ENCODE measurements at regions not wholly inside any gene's neighbourhood (a gene's known extent, or its start where the extent isn't known, plus 50 kb on each side); places are given as distances from the start of the nearest gene placed in this dataset.

DNA sequence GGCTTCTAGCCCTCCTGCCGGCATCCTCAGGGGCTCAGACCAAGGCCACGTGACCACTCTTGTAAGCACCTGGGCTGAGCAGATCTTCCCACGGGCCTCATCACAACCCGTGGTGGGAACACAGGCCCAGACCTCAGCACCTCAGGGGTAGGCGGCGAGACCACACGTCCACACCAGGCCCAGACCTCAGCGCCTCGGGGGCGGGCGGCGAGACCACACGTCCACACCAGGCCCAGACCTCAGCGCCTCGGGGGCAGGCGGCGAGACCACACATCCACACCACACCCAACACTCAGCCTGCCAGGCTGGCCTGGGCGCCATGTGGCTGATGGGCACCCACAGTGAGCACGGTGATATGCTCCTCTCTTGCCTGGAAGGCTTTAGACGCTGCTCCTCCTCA lies 334.4 kb upstream of the SALL3 start:
- no peaks in the 10 kb centered on the region for H3K27me3 ChIP-seq (replicated peaks; ENCODE audit: insufficient read depth)
- H3K9me2 ChIP-seq (ENCODE audit: insufficient read depth): no peaks in the 10 kb centered on the region
- H3K9me3 ChIP-seq (ENCODE audit: low read depth): no peaks in the 10 kb centered on the region
- no peaks in the 10 kb centered on the region for H3K4me1 ChIP-seq (ENCODE audit: insufficient read depth)
- H4K20me1 ChIP-seq (ENCODE audit: insufficient read depth): no peaks in the 10 kb centered on the region
- no peaks in the 10 kb centered on the region for H3F3A ChIP-seq (ENCODE audit: insufficient read depth)
- H3K4me3 ChIP-seq: no peak overlapping the region
- in situ Hi-C loops (cut with MboI): no loop called here
- no peak overlapping the region for H3K4me2 ChIP-seq (ENCODE audit: unreplicated experiment)
- H3K36me3 ChIP-seq (ENCODE audit: low read depth): no peaks in the 10 kb centered on the region
- no peak for DNase-seq
- H3K9ac ChIP-seq: no peak overlapping the region
- 70 to 73% methylated on average over 18 to 19 of the region's 20 CpGs for WGBS, 2 experiments (ENCODE audit: low coverage in 1 of 2, low lambda C conversion rate in 2 of 2, missing lambda C conversion rate in 2 of 2)
- H3K27ac ChIP-seq: no peak overlapping the region
- H3K79me2 ChIP-seq (ENCODE audit: insufficient read depth): no peaks in the 10 kb centered on the region
- no peak for TF ChIP-seq EZH2 (IDR thresholded peaks at IDR 0.05; ENCODE audit: insufficient read depth, poor library complexity, severe bottlenecking)
- TF ChIP-seq EZH2phosphoT487 (IDR thresholded peaks at IDR 0.05; ENCODE audit: insufficient read depth, low read depth): no peak
- no peak overlapping the region for H2AFZ ChIP-seq

DNA sequence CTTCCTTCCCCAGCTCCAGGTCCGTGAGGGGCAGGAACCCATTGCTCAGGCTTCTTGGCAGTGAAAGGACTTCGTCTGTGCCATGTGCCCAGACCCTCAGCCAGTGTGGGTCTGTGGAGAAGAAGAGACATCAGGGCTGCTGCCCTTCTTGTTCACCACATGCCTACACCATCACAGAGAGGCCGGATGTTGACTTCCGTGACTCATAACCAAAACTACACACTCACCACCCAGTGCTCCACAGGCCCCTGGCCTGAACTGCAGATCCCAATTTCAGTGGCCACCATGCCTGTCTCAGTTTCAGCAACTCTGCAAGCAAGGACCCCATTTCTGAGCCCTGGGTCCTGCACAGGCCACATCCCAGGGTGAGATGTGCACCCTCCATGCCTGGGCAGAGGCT lies 332.6 kb upstream of the SALL3 start:
- no peak for TF ChIP-seq EZH2phosphoT487 (IDR thresholded peaks at IDR 0.05; ENCODE audit: insufficient read depth, low read depth)
- TF ChIP-seq EZH2 (IDR thresholded peaks at IDR 0.05; ENCODE audit: insufficient read depth, poor library complexity, severe bottlenecking): no peak
- no peak overlapping the region for H3K4me2 ChIP-seq (ENCODE audit: unreplicated experiment)
- no peaks in the 10 kb centered on the region for H3K9me2 ChIP-seq (ENCODE audit: insufficient read depth)
- in situ Hi-C loops (cut with MboI): no loop called here
- H4K20me1 ChIP-seq (ENCODE audit: insufficient read depth): no peaks in the 10 kb centered on the region
- no peaks in the 10 kb centered on the region for H3K4me1 ChIP-seq (ENCODE audit: insufficient read depth)
- H3K36me3 ChIP-seq (ENCODE audit: low read depth): no peaks in the 10 kb centered on the region
- H3K27ac ChIP-seq: no peak overlapping the region
- no peaks in the 10 kb centered on the region for H3F3A ChIP-seq (ENCODE audit: insufficient read depth)
- H2AFZ ChIP-seq: no peak overlapping the region
- no peaks in the 10 kb centered on the region for H3K79me2 ChIP-seq (ENCODE audit: insufficient read depth)
- H3K4me3 ChIP-seq: no peak overlapping the region
- DNase-seq: no peak
- H3K9ac ChIP-seq: no peak overlapping the region
- no peaks in the 10 kb centered on the region for H3K9me3 ChIP-seq (ENCODE audit: low read depth)
- H3K27me3 ChIP-seq (replicated peaks; ENCODE audit: insufficient read depth): no peaks in the 10 kb centered on the region
- 10 to 20% methylated on average over 4 of the region's 4 CpGs for WGBS, 2 experiments (ENCODE audit: low coverage in 1 of 2, low lambda C conversion rate in 2 of 2, missing lambda C conversion rate in 2 of 2)

DNA sequence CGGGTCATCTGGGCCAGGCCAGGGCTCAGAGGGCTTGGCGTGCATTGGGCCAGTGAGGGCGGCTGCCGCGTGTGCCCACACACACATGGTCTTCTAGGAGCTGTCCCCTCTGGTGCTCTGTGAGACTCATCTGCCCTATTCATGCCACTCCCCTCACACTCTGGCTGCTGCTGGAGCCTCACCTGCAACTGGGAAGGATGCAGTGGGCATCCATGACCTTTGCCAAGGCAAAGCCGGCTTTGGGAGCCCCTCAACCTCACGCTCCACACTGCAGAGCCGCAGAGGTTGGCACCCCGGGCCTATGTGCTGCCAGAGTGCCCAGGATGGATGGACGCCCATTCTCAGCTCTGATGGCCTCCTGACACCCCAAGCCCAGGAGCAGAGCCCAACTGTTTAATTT lies 330.2 kb upstream of the SALL3 start:
- DNase-seq: no peak
- Histone ChIP-seq H3K9me2 (ENCODE audit: insufficient read depth) (no peaks in the 10 kb centered on the region), H3F3A (ENCODE audit: insufficient read depth) (no peaks in the 10 kb centered on the region), H3K27ac (no peak overlapping the region), H3K79me2 (ENCODE audit: insufficient read depth) (no peaks in the 10 kb centered on the region), H3K36me3 (ENCODE audit: low read depth) (no peaks in the 10 kb centered on the region), H3K9me3 (ENCODE audit: low read depth) (no peaks in the 10 kb centered on the region), H2AFZ (no peak overlapping the region), H3K9ac (no peak overlapping the region), H3K4me3 (no peak overlapping the region), H3K4me2 (ENCODE audit: unreplicated experiment) (no peak overlapping the region), H4K20me1 (ENCODE audit: insufficient read depth) (no peaks in the 10 kb centered on the region), H3K4me1 (ENCODE audit: insufficient read depth) (no peaks in the 10 kb centered on the region), H3K27me3 (replicated peaks; ENCODE audit: insufficient read depth) (no peaks in the 10 kb centered on the region)
- TF ChIP-seq EZH2 (IDR thresholded peaks at IDR 0.05; ENCODE audit: insufficient read depth, poor library complexity, severe bottlenecking) (no peak), EZH2phosphoT487 (IDR thresholded peaks at IDR 0.05; ENCODE audit: insufficient read depth, low read depth) (no peak)
- WGBS, 2 experiments (ENCODE audit: low coverage in 1 of 2, low lambda C conversion rate in 2 of 2, missing lambda C conversion rate in 2 of 2): 47 to 51% methylated on average over 10 of the region's 10 CpGs
- in situ Hi-C loops (cut with MboI): no loop called here

DNA sequence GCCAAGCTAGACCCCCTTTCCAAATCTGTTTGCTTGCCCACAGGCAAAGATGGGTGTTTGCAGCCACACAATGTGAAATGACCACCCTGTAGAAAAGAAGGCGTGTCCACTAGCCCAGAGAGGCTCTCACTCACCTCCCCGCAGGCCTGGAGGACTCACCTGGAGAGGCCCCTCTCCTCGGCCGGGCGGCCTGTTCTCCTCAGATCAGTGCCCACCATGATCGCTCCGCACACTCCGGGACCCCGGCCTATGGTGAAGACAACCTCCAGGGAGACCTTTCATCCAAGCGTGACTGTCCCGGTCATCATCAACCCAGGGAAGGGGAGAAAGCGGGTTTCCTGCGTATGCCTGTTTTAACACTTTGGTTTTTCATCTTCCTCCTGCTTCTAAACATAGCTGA lies 328.7 kb upstream of the SALL3 start:
- WGBS, 2 experiments (ENCODE audit: low coverage in 1 of 2, low lambda C conversion rate in 2 of 2, missing lambda C conversion rate in 2 of 2): 79 to 82% methylated on average over 10 to 13 of the region's 13 CpGs
- H3K9ac ChIP-seq: no peak overlapping the region
- no peak overlapping the region for H3K27ac ChIP-seq
- H3F3A ChIP-seq (ENCODE audit: insufficient read depth): no peaks in the 10 kb centered on the region
- H4K20me1 ChIP-seq (ENCODE audit: insufficient read depth): no peaks in the 10 kb centered on the region
- H3K36me3 ChIP-seq (ENCODE audit: low read depth): no peaks in the 10 kb centered on the region
- in situ Hi-C loops (cut with MboI): no loop called here
- DNase-seq: no peak
- no peaks in the 10 kb centered on the region for H3K4me1 ChIP-seq (ENCODE audit: insufficient read depth)
- H3K27me3 ChIP-seq (replicated peaks; ENCODE audit: insufficient read depth): no peaks in the 10 kb centered on the region
- H3K4me2 ChIP-seq (ENCODE audit: unreplicated experiment): no peak overlapping the region
- H3K79me2 ChIP-seq (ENCODE audit: insufficient read depth): no peaks in the 10 kb centered on the region
- H3K9me3 ChIP-seq (ENCODE audit: low read depth): no peaks in the 10 kb centered on the region
- no peak overlapping the region for H3K4me3 ChIP-seq
- H3K9me2 ChIP-seq (ENCODE audit: insufficient read depth): no peaks in the 10 kb centered on the region
- TF ChIP-seq EZH2 (IDR thresholded peaks at IDR 0.05; ENCODE audit: insufficient read depth, poor library complexity, severe bottlenecking) (no peak), EZH2phosphoT487 (IDR thresholded peaks at IDR 0.05; ENCODE audit: insufficient read depth, low read depth) (no peak)
- H2AFZ ChIP-seq: no peak overlapping the region

DNA sequence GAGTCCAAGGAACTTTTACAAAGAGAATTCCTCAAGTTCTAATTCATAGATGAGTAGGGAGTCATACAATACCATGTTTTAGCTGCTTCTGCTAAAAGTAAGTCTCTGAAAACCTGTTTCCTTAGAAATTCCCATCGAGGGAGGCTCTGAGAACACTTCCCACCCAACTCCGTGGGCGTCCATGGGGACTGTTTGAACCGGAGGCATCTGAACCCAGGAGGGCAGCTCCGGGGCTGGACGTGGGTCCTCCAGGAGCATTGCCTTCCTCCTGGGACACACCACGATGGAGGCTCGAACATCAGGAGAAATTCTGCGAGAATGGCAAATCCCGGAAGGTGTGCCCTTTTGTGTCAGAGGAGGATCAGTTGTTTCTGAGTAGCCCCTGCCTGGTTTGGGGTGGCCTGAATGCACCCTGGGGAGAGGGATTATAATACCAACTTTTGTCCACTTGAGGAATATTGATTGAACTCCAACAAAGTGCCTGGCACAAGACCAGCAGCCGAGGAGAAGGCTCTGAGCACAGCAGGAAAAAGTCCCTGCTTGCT lies 327.5 kb upstream of the SALL3 start:
- H3K27ac ChIP-seq: no peak overlapping the region
- no peak for DNase-seq
- H3K9me3 ChIP-seq (ENCODE audit: low read depth): no peaks in the 10 kb centered on the region
- no peak overlapping the region for H2AFZ ChIP-seq
- no peaks in the 10 kb centered on the region for H3K9me2 ChIP-seq (ENCODE audit: insufficient read depth)
- TF ChIP-seq EZH2phosphoT487 (IDR thresholded peaks at IDR 0.05; ENCODE audit: insufficient read depth, low read depth) (no peak), EZH2 (IDR thresholded peaks at IDR 0.05; ENCODE audit: insufficient read depth, poor library complexity, severe bottlenecking) (no peak)
- no peaks in the 10 kb centered on the region for H3K79me2 ChIP-seq (ENCODE audit: insufficient read depth)
- in situ Hi-C loops (cut with MboI): no loop called here
- H3K4me3 ChIP-seq: no peak overlapping the region
- no peaks in the 10 kb centered on the region for H3K27me3 ChIP-seq (replicated peaks; ENCODE audit: insufficient read depth)
- H3K4me2 ChIP-seq (ENCODE audit: unreplicated experiment): no peak overlapping the region
- no peak overlapping the region for H3K9ac ChIP-seq
- H4K20me1 ChIP-seq (ENCODE audit: insufficient read depth): no peaks in the 10 kb centered on the region
- H3F3A ChIP-seq (ENCODE audit: insufficient read depth): no peaks in the 10 kb centered on the region
- no peaks in the 10 kb centered on the region for H3K36me3 ChIP-seq (ENCODE audit: low read depth)
- no peaks in the 10 kb centered on the region for H3K4me1 ChIP-seq (ENCODE audit: insufficient read depth)
- 55 to 58% methylated on average over 11 of the region's 11 CpGs for WGBS, 2 experiments (ENCODE audit: low coverage in 1 of 2, low lambda C conversion rate in 2 of 2, missing lambda C conversion rate in 2 of 2)
